Neutrophil (primary cell): ENCODE measurements at regions not wholly inside any gene's neighbourhood (a gene's known extent, or its start where the extent isn't known, plus 50 kb on each side); places are given as distances from the start of the nearest gene placed in this dataset.

Source experiments
- H3K27ac ChIP-seq: fragments of 200-600 bp; sonication (generic); 2 replicates; pipeline ENCODE4 v1.5.1; 2016; ENCODE audit warnings: mild to moderate bottlenecking, moderate library complexity
- H3K27me3 ChIP-seq: fragments of 200-600 bp; sonication (generic); 2 replicates; pipeline ENCODE4 v1.6.0; 2016; ENCODE audit warnings: mild to moderate bottlenecking
- H3K36me3 ChIP-seq: fragments of 200-600 bp; sonication (generic); 2 replicates; pipeline ENCODE4 v1.5.1; 2017
- H3K4me1 ChIP-seq, 2 experiments: fragments of 200-600 bp in 1 of 2; sonication (generic) in 1 of 2; 1 replicate in 1 of 2; 2 replicates in 1 of 2; pipeline versions ENCODE4 v1.5.1 to v1.6.1; 2013 to 2016; ENCODE audit warnings: low read depth in 1 of 2, low read length in 1 of 2, mild to moderate bottlenecking in 1 of 2, moderate library complexity in 1 of 2; ENCODE audit not compliant: control insufficient read depth in 1 of 2, insufficient read depth in 1 of 2
- H3K4me3 ChIP-seq, 2 experiments: fragments of 200-600 bp in 1 of 2; sonication (generic) in 1 of 2; 1 replicate in 1 of 2; 2 replicates in 1 of 2; pipeline ENCODE4 v1.5.1; 2013 to 2016; ENCODE audit warnings: low read depth in 1 of 2, low read length in 1 of 2, mild to moderate bottlenecking in 1 of 2, moderate library complexity in 1 of 2
- H3K9me3 ChIP-seq: fragments of 200-600 bp; sonication (generic); 2 replicates; pipeline ENCODE4 v1.5.1; 2016
- TF ChIP-seq, protein P1 (sequence below): fragments of 200-600 bp; sonication (generic); IDR thresholded peaks from 2 replicates; pipeline ENCODE4 v1.5.1; 2016; ENCODE audit warnings: antibody characterized with exemption

DNA sequence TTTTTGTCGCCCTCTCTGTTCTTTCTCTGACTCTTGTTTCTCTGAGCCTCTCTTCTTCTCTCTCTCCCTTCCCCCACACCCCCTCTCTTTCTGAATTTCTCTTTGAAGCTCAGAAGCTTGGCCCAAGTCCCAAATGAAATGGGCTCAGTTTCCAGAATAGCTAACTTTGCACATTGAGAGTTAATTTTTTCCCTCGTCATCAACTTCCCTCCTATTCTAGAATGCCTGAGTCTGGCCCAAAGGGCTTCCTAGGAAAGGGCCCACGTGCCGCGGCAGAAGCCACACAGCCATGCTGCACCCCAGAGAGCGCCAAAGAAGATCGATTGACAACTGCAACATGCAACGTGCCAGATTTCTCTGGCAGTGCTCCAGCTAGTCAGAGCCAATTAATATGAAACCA is 588.8 kb upstream of the KLF4 start:
- Histone ChIP-seq H3K27ac (no peak overlapping the region), H3K4me1 (no peaks in the 10 kb centered on the region), H3K36me3 (no peaks in the 10 kb centered on the region), H3K9me3 (no peaks in the 10 kb centered on the region), H3K27me3 (peaks cover 4% of the 10 kb centered on the region), H3K4me3 (no peak overlapping the region)
- TF ChIP-seq, protein P1, sequence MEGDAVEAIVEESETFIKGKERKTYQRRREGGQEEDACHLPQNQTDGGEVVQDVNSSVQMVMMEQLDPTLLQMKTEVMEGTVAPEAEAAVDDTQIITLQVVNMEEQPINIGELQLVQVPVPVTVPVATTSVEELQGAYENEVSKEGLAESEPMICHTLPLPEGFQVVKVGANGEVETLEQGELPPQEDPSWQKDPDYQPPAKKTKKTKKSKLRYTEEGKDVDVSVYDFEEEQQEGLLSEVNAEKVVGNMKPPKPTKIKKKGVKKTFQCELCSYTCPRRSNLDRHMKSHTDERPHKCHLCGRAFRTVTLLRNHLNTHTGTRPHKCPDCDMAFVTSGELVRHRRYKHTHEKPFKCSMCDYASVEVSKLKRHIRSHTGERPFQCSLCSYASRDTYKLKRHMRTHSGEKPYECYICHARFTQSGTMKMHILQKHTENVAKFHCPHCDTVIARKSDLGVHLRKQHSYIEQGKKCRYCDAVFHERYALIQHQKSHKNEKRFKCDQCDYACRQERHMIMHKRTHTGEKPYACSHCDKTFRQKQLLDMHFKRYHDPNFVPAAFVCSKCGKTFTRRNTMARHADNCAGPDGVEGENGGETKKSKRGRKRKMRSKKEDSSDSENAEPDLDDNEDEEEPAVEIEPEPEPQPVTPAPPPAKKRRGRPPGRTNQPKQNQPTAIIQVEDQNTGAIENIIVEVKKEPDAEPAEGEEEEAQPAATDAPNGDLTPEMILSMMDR, result no peak

DNA sequence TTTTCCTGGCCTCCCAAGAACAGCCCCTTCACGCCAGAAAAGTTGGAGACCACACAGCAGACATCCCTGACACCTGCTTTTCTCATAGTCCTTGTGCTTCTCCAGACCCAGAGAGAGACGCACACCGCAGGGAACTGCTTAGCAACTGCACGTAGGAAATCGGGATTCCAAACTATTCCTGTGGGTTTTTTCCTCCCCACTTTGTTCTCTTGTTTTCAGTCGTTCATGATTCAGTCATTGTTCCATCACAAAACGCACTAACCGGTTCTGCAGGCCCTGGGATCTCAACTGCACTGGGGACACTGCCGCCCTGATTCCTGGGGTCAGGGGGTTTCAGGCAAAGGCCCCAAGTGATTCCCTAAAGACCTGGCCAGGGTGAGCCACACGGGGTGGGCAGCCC is 588.0 kb upstream of the KLF4 start:
- no peaks in the 10 kb centered on the region for H3K36me3 ChIP-seq
- TF ChIP-seq, protein P1, result no peak
- H3K4me1 ChIP-seq, result no peaks in the 10 kb centered on the region
- no peak overlapping the region for H3K27ac ChIP-seq
- peaks cover 4% of the 10 kb centered on the region for H3K27me3 ChIP-seq
- H3K9me3 ChIP-seq, result no peaks in the 10 kb centered on the region
- H3K4me3 ChIP-seq, result no peak overlapping the region

DNA sequence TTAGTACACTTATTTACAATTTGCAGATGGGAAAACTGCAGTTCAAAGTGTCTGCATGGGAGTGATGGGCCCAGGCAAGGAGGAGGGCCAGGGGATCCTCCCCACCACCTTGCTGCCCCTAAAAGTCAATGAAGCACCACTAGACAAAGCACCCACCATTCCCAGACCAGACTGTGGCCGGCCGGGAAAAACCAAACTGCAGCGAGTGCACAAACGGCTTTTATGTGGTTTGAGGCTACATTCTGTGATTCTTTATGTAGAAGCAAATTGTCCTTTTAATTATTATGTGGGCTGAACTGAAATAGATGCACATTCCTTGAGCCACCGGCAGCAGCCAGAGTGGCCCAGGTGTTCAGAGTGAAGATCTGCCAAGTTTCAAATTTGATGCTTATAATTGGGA is 585.3 kb upstream of the KLF4 start:
- H3K9me3 ChIP-seq, result no peaks in the 10 kb centered on the region
- TF ChIP-seq, protein P1, result no peak
- H3K4me1 ChIP-seq, result no peaks in the 10 kb centered on the region
- H3K36me3 ChIP-seq, result no peaks in the 10 kb centered on the region
- no peak overlapping the region for H3K27ac ChIP-seq
- H3K4me3 ChIP-seq, result no peak overlapping the region
- peaks cover 4% of the 10 kb centered on the region for H3K27me3 ChIP-seq

DNA sequence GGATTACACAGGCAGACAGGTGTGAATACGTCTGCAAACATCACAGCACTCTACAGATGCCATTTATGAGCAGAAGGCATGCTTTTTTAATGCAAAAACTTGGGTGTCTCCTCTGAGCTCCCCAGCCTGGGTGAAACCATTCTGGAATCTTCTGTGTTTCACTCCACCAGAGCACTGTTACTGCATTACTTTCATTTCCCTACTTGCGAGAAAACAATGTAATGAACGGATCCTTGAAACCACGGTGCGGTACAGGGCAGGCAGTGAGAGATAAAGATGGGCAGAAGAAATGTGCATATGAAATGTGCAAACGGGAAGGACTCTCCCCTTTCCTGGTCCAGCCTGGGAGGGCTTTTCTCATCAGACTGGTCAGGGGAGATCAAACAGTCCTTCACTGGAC is 584.3 kb upstream of the KLF4 start:
- Histone ChIP-seq H3K27ac (no peak overlapping the region), H3K27me3 (peaks cover 4% of the 10 kb centered on the region), H3K9me3 (no peaks in the 10 kb centered on the region), H3K4me1 (no peaks in the 10 kb centered on the region), H3K4me3 (no peak overlapping the region), H3K36me3 (no peaks in the 10 kb centered on the region)
- TF ChIP-seq, protein P1, result no peak

DNA sequence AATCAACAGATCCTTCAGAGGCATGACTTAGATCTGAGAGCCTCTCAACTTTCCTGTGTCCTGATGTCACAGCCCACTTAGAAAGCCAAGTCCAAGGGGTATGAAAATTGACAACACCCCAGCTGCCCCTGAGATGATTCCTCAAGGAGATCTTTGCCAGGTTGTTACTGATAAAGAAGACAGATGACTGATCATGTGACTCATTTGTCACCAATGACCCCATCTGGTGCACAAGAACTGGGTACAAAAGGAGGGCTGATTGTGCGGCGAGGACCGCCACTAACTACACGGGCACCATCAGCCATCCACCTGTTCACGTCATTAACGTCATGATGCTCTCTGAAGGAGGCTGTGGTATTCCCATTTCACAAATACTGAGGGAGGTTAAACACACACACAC is 583.2 kb upstream of the KLF4 start:
- TF ChIP-seq, protein P1, result no peak
- H3K27ac ChIP-seq, result no peak overlapping the region
- no peak overlapping the region for H3K4me3 ChIP-seq

DNA sequence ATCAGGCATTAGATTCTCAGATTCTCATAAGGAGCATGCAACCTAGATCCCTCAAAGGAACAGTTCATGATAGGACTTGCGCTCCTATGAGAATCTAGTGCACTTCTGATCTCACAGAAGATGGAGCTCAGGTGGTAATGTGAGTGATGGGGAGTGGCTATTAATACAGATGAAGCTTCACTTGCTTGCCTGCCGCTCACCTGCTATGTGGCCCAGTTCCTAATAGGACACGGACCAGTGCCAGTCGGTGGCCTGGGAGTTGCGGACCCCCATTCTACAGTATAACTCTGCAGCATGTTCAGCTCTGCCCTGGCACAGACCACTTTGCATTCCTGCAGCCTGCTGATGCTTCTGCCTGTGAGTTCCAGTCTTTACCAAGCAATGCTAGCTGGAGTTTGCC is 581.3 kb upstream of the KLF4 start:
- Histone ChIP-seq H3K4me1 (no peaks in the 10 kb centered on the region), H3K27me3 (peaks cover 4% of the 10 kb centered on the region), H3K4me3 (no peak overlapping the region), H3K9me3 (no peaks in the 10 kb centered on the region), H3K36me3 (no peaks in the 10 kb centered on the region), H3K27ac (no peak overlapping the region)
- TF ChIP-seq, protein P1, result no peak

More for the DNA sequence above, 583.2 kb upstream of the KLF4 start:
- no peaks in the 10 kb centered on the region for H3K4me1 ChIP-seq
- peaks cover 4% of the 10 kb centered on the region for H3K27me3 ChIP-seq
- no peaks in the 10 kb centered on the region for H3K36me3 ChIP-seq
- H3K9me3 ChIP-seq, result no peaks in the 10 kb centered on the region
